ENCODE measurements at regions not wholly inside any gene's neighbourhood (a gene's known extent, or its start where the extent isn't known, plus 50 kb on each side); places are given as distances from the start of the nearest gene placed in this dataset.

DNA sequence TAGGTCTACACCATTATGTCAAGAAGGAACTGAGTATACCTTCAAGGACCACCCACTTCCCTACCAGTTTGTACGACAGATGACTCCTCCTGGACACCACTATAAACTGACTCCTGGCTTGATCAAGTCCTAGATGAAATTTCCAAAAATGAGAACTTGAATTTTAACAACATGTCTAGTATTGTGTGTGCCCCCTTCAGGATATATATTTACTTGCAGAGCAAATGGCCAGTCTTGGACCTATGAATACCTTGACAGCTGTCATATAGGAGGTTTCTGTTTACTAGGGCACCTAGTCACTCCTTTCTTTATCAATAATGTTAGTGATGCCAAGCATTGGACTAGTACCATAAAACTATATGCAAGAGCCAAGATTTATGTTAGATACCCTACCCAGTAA is 94.1 kb upstream of the TMEM26 start:
- Histone ChIP-seq H3K27ac (no peak overlapping the region), H3K4me1 (no peaks in the 10 kb centered on the region), H3K4me3 (no peak overlapping the region), H3K9me3 (no peaks in the 10 kb centered on the region), H3K36me3 (no peaks in the 10 kb centered on the region), H3K9ac (ENCODE audit: low read depth in 2 of 2, low read length in 2 of 2) (no peak overlapping the region), H3K27me3 (no peaks in the 10 kb centered on the region)
- DNase-seq = no peak
- intact Hi-C loops (cut with DNase I) = no loop called here
- TF ChIP-seq, protein P1, sequence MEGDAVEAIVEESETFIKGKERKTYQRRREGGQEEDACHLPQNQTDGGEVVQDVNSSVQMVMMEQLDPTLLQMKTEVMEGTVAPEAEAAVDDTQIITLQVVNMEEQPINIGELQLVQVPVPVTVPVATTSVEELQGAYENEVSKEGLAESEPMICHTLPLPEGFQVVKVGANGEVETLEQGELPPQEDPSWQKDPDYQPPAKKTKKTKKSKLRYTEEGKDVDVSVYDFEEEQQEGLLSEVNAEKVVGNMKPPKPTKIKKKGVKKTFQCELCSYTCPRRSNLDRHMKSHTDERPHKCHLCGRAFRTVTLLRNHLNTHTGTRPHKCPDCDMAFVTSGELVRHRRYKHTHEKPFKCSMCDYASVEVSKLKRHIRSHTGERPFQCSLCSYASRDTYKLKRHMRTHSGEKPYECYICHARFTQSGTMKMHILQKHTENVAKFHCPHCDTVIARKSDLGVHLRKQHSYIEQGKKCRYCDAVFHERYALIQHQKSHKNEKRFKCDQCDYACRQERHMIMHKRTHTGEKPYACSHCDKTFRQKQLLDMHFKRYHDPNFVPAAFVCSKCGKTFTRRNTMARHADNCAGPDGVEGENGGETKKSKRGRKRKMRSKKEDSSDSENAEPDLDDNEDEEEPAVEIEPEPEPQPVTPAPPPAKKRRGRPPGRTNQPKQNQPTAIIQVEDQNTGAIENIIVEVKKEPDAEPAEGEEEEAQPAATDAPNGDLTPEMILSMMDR (IDR thresholded peaks at IDR 0.05) = no peak

DNA sequence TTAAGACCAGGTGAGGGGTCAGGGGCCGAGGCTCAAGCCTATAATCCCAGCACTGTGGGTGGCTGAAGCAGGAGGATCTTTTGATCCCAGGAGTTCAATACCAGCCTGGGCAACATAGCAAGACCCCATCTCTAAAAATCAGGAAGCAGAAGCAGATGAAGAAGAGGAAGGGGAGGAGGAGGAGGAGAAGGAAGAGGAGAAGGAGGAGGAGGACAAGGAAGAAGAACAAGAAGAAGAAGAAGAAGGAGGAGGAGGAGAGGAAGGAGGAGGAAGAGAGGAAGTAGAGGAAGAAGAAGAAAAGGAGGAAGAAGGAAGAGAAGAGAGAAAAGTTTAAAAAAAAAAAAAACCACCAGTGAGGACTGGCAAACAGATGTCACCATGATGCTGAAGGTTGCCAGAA is 92.0 kb upstream of the TMEM26 start:
- H3K9me3 ChIP-seq = no peaks in the 10 kb centered on the region
- no peak for DNase-seq
- no peaks in the 10 kb centered on the region for H3K27me3 ChIP-seq
- H3K36me3 ChIP-seq = no peaks in the 10 kb centered on the region
- H3K4me1 ChIP-seq = no peaks in the 10 kb centered on the region
- no peak overlapping the region for H3K27ac ChIP-seq
- TF ChIP-seq, protein P1 (IDR thresholded peaks at IDR 0.05) = no peak
- no peak overlapping the region for H3K9ac ChIP-seq (ENCODE audit: low read depth in 2 of 2, low read length in 2 of 2)
- no peak overlapping the region for H3K4me3 ChIP-seq
- intact Hi-C loops (cut with DNase I) = no loop called here

DNA sequence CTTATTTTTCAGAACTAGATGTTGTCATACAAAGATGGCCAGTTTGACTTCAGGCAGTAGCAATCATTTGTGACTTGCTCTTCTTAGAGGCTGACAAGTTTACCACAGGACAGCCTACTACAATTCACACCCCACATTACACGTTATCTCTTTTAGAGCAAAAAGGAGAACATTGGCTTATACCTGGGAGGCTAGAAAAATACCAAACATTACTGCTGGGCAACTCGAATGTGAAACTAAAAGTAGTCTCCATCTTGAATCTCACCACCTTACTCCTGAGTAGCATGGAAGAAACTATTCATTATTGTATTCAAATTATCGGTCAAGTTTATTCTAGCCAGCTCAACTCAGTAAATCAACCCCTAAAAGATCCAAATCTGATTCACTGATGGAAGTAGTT is 90.7 kb upstream of the TMEM26 start:
- Histone ChIP-seq H3K4me1 (no peaks in the 10 kb centered on the region), H3K27ac (no peak overlapping the region), H3K4me3 (no peak overlapping the region), H3K27me3 (no peaks in the 10 kb centered on the region), H3K9me3 (no peaks in the 10 kb centered on the region), H3K9ac (ENCODE audit: low read depth in 2 of 2, low read length in 2 of 2) (no peak overlapping the region), H3K36me3 (no peaks in the 10 kb centered on the region)
- intact Hi-C loops (cut with DNase I) = no loop called here
- no peak for DNase-seq
- TF ChIP-seq, protein P1 (IDR thresholded peaks at IDR 0.05) = no peak

DNA sequence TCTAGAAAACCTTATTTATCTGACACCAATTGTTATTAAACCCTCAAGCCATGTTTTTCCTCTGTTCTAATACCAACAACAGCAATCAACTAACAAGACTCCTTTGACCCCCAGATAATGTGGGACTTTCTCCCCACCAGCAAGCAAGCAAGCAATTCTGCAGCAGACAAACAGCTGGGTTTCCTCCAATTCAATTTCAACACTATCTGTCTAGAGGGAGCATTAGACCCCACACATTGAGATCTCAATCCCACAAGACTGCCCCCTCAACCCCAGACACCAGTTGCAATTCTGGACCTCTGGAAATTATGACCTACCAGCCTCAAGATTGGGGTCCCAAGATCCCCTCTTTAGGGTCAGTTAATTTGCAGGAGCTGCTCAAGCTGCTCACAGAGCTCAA is 89.4 kb upstream of the TMEM26 start:
- intact Hi-C loops (cut with DNase I) = no loop called here
- Histone ChIP-seq H3K9ac (ENCODE audit: low read depth in 2 of 2, low read length in 2 of 2) (no peak overlapping the region), H3K36me3 (no peaks in the 10 kb centered on the region), H3K27ac (no peak overlapping the region), H3K4me1 (no peaks in the 10 kb centered on the region), H3K4me3 (no peak overlapping the region), H3K9me3 (no peaks in the 10 kb centered on the region), H3K27me3 (no peaks in the 10 kb centered on the region)
- no peak for DNase-seq
- TF ChIP-seq, protein P1 (IDR thresholded peaks at IDR 0.05) = no peak

DNA sequence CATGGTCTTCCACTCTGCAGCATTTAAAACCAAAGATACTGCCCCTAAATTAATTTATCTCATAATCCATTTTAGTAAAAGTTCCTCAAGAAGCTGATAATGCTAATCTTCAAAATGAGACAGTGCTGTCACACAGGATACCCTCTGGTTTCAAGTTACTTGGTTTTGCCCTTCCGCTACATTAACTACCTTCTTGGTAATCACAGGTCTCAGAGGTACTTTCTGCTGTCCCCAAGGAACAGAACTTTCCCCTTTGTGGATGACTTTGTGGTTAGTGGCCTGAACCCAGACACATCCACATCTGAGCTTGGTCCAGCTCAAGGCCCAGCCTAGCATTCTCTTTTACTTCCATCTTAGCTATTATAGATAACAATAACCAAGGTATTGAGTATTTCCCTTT is 88.8 kb upstream of the TMEM26 start:
- Histone ChIP-seq H3K27ac (no peak overlapping the region), H3K27me3 (no peaks in the 10 kb centered on the region), H3K9ac (ENCODE audit: low read depth in 2 of 2, low read length in 2 of 2) (no peak overlapping the region), H3K4me3 (no peak overlapping the region), H3K9me3 (no peaks in the 10 kb centered on the region), H3K4me1 (no peaks in the 10 kb centered on the region), H3K36me3 (no peaks in the 10 kb centered on the region)
- intact Hi-C loops (cut with DNase I) = no loop called here
- TF ChIP-seq, protein P1 (IDR thresholded peaks at IDR 0.05) = no peak
- DNase-seq = no peak

DNA sequence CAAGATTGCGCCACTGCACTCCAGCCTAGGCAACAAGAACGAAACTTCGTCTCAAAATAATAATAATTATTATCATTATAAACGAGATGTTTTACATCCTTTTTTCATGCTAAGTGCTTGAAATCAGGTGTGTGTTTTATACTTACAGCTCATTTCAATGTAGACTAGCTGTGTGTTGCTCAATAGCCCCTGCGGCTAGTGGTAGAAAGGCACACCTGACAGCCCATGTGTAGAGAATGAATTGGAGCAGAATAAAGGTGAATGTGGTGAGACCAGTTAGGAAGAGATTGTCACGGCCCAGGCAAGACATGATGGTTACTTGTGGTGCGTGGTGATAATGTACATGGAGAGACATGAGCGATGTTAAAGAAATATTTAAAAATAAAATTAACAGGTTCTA is 86.7 kb upstream of the TMEM26 start:
- H3K9ac ChIP-seq (ENCODE audit: low read depth in 2 of 2, low read length in 2 of 2) = no peak overlapping the region
- DNase-seq = no peak
- no peaks in the 10 kb centered on the region for H3K36me3 ChIP-seq
- H3K9me3 ChIP-seq = no peaks in the 10 kb centered on the region
- no peaks in the 10 kb centered on the region for H3K27me3 ChIP-seq
- TF ChIP-seq, protein P1 (IDR thresholded peaks at IDR 0.05) = no peak
- no peak overlapping the region for H3K4me3 ChIP-seq
- no peaks in the 10 kb centered on the region for H3K4me1 ChIP-seq
- no peak overlapping the region for H3K27ac ChIP-seq
- intact Hi-C loops (cut with DNase I) = no loop called here

Measured in colonic mucosa (tissue), 4 donors.